ENCODE measurements at regions not wholly inside any gene's neighbourhood (a gene's known extent, or its start where the extent isn't known, plus 50 kb on each side); places are given as distances from the start of the nearest gene placed in this dataset.

DNA sequence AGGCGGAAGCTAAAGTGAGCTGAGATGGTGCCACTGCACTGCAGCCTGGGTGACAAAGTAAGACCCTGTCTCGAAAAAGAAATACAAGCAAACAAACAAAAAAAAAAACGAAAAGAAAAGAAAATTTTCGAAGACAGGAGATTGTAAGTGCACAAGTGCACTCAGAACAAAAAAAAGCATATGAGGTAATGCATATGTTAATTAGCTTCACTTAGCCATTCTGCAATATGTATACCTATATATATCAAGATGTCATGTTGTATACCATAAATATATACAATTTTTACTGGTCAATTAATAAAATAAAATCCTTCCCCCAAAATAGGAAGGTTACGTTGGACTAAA, 127.5 kb downstream of the RIN2 start:
- peak overlapping the region; percentile 51 to 90 (median 84) for H3K27ac ChIP-seq
- no peak for DNase-seq
- no peaks in the 10 kb centered on the region for H3K27me3 ChIP-seq
- peaks cover 27 to 65% of the 10 kb centered on the region in 2 donors for H3K4me1 ChIP-seq (replicated peaks in 1 of 2)
- 44 to 67% (median 53%) methylated on average over 5 of the region's 5 CpGs for WGBS, 4 donors
- no peaks in the 10 kb centered on the region for H3K36me3 ChIP-seq (replicated peaks in 1 of 2)
- TF ChIP-seq, protein P1, sequence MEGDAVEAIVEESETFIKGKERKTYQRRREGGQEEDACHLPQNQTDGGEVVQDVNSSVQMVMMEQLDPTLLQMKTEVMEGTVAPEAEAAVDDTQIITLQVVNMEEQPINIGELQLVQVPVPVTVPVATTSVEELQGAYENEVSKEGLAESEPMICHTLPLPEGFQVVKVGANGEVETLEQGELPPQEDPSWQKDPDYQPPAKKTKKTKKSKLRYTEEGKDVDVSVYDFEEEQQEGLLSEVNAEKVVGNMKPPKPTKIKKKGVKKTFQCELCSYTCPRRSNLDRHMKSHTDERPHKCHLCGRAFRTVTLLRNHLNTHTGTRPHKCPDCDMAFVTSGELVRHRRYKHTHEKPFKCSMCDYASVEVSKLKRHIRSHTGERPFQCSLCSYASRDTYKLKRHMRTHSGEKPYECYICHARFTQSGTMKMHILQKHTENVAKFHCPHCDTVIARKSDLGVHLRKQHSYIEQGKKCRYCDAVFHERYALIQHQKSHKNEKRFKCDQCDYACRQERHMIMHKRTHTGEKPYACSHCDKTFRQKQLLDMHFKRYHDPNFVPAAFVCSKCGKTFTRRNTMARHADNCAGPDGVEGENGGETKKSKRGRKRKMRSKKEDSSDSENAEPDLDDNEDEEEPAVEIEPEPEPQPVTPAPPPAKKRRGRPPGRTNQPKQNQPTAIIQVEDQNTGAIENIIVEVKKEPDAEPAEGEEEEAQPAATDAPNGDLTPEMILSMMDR (IDR thresholded peaks at IDR 0.05), result no peak
- TF ChIP-seq POLR2A (IDR thresholded peaks at IDR 0.05), result no peak
- H3K9me3 ChIP-seq (replicated peaks in 1 of 3), result no peaks in the 10 kb centered on the region
- H3K4me3 ChIP-seq, result peak overlapping the region in 1 of 4 donors; percentile 37
- intact Hi-C loops (cut with DNase I), result no loop called here

DNA sequence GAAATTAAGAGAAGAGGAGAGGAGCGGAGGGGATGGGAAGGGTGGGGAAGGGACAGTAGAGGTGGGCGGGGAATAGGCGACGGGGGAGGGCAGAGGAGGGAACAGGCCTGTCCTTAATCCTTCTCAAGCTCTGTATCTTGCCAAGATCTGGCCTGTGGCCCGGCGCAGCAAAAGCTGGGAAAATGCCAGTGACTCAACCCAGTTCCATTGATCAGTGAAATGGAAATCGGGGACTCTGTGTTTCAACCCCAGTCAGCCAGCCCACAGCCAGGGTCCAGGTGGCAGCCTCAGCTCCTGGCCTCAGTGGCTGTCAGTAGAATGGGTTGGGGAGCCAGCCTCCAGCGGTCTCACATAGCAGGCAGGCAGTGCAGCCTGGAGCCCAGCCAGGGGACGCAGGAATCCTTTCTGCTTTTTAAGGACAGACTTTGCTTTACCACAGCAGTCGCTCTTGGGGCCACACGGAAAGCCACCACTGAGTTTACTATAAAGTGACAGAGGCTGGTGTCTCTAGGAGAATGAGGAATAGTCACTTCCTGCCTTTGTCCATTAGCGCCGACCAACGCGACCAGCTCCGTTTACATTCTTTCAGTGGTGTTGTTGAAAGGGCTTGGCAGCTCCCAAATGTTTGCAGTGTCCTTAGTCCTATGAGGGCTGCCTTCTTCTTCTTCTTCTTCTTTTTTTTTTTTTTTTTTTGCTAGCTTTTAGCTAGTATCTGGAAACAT, 128.0 kb downstream of the RIN2 start:
- no peaks in the 10 kb centered on the region for H3K36me3 ChIP-seq (replicated peaks in 1 of 2)
- H3K4me1 ChIP-seq (replicated peaks in 1 of 2), result peaks cover 27 to 68% of the 10 kb centered on the region in 2 donors
- H3K9me3 ChIP-seq (replicated peaks in 1 of 3), result no peaks in the 10 kb centered on the region
- no peaks in the 10 kb centered on the region for H3K27me3 ChIP-seq
- 24 to 31% (median 28%) methylated on average over 15 to 16 of the region's 16 CpGs for WGBS, 4 donors
- H3K4me3 ChIP-seq, result peak overlapping the region in 2 of 4 donors; percentile 5 to 23
- H3K27ac ChIP-seq, result peak overlapping the region; percentile 51 to 90 (median 84)
- intact Hi-C loops (cut with DNase I), result no loop called here
- TF ChIP-seq POLR2A (IDR thresholded peaks at IDR 0.05), result peak in 1 of 2 donors; percentile 29
- TF ChIP-seq, protein P1 (IDR thresholded peaks at IDR 0.05), result peak in 1 of 6 experiments; percentile 7
- DNase-seq, result peak; percentile 74 to 93 (median 83)

DNA sequence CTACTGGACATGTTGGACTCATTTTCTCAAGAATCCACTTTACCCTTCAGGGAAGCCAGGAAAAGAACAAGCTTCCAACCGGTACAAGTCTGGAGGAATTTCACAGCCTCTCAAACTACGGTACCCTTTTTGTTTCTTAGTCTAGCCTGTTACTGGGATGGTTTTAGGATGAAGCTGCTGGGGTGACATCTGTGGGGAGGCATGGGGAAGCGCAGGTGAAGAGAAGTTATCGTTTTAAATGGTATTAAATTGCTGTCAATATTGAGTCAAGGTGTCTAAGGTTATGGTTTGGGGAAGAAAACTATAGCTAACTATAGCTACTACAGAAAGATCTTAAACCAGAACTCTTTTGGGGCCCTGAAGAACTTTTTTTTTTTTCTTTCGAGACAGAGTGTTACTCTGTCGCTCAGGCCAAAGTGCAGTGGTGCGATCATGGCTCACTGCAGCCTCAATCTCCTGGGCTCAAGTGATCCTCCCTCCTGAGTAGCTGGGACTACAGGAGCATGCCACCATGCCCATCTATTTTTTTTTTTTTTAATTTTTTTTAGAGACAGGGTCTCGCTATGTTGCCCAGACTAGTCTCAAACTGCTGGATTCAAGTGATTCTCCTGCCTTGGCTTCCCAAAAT, 128.7 kb downstream of the RIN2 start:
- no peak for DNase-seq
- Histone ChIP-seq H3K4me1 (replicated peaks in 1 of 2) (peaks cover 27 to 69% of the 10 kb centered on the region in 2 donors), H3K36me3 (replicated peaks in 1 of 2) (no peaks in the 10 kb centered on the region), H3K4me3 (peak overlapping the region in 2 of 4 donors; percentile 5 to 23), H3K9me3 (replicated peaks in 1 of 3) (no peaks in the 10 kb centered on the region), H3K27me3 (no peaks in the 10 kb centered on the region), H3K27ac (peak overlapping the region in 3 of 5 donors; percentile 84 to 90 (median 84))
- TF ChIP-seq, protein P1 (IDR thresholded peaks at IDR 0.05), result peak in 1 of 6 experiments; percentile 5
- TF ChIP-seq POLR2A (IDR thresholded peaks at IDR 0.05), result no peak
- 70 to 84% (median 79%) methylated on average over 8 of the region's 8 CpGs for WGBS, 4 donors
- intact Hi-C loops (cut with DNase I), result no loop called here

DNA sequence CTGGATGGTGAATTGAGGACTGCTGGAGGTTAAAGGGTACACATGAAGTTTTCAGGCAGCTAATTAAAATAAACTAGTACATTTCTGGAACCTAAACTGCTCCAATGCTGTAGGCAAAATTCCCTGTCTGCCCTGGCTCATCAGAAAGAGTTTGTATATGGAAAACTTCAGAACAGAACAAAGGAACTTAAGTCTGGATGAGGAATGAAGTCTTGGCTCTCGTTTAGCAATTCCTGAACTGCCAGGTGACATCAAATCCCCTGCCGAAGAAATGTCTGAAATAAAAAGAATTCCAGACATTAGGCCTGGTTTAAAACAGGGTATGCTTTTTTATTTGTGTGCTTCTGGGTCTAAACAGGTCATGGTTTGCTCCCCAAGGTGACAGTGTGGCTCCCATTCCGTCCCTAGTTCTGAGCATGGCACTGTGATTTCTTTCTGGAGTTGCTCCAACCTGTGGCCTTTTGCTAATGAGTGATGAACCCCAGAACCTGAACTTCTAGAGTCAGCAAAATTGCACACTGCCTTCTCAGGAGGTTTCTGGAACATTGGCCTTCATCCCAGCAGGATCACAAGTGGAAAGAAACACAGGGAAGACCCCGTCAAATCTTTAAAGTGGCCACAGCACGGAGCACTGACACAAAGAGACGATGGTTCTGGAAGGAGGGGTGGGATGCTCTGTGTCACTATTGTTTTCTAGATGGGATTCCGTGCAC, 129.4 kb upstream of the NAA20 start:
- WGBS, 4 donors, result 63 to 71% (median 65%) methylated on average over 7 of the region's 7 CpGs
- peak overlapping the region in 3 of 5 donors; percentile 20 to 87 (median 79) for H3K27ac ChIP-seq
- H3K27me3 ChIP-seq, result no peaks in the 10 kb centered on the region
- H3K4me3 ChIP-seq, result no peak overlapping the region
- H3K4me1 ChIP-seq (replicated peaks in 1 of 2), result peaks cover 27 to 69% of the 10 kb centered on the region in 2 donors
- no peaks in the 10 kb centered on the region for H3K36me3 ChIP-seq (replicated peaks in 1 of 2)
- no peak for DNase-seq
- TF ChIP-seq, protein P1 (IDR thresholded peaks at IDR 0.05), result no peak
- no peak for TF ChIP-seq POLR2A (IDR thresholded peaks at IDR 0.05)
- intact Hi-C loops (cut with DNase I), result no loop called here
- H3K9me3 ChIP-seq (replicated peaks in 1 of 3), result no peaks in the 10 kb centered on the region

Measured in adrenal gland (tissue), 9 donors.